ENCODE measurements at regions not wholly inside any gene's neighbourhood (a gene's known extent, or its start where the extent isn't known, plus 50 kb on each side); places are given as distances from the start of the nearest gene placed in this dataset.

GRCh38 chr3:112721231-112721630 is 80.3 kb upstream of the CCDC80 start:
- Histone ChIP-seq H2AK5ac (ENCODE audit: insufficient read length, low read length) (no peak overlapping the region), H3K23ac (ENCODE audit: insufficient read length, low read depth, low read length) (no peak overlapping the region), H2BK12ac (ENCODE audit: insufficient read length, low read depth, low read length) (no peak overlapping the region), H3K9me3 (ENCODE audit: control insufficient read depth, low read depth, low read length) (no peaks in the 10 kb centered on the region), H3K14ac (ENCODE audit: insufficient read depth, low read length) (no peak overlapping the region), H3K27me3 (ENCODE audit: insufficient read depth, low read length) (no peaks in the 10 kb centered on the region), H3K18ac (ENCODE audit: insufficient read length, low read depth, low read length) (no peak overlapping the region), H3K4me1 (ENCODE audit: insufficient read depth, low read length) (no peaks in the 10 kb centered on the region), H2BK20ac (ENCODE audit: low read depth, low read length, poor library complexity, severe bottlenecking) (no peak overlapping the region), H3K4ac (ENCODE audit: low read depth, low read length) (no peak overlapping the region), H2AFZ (ENCODE audit: low read length) (no peak overlapping the region), H3K4me2 (ENCODE audit: insufficient read depth, insufficient read length, low read length) (no peak overlapping the region), H3K56ac (ENCODE audit: insufficient read length, low read depth, low read length) (no peak overlapping the region), H3K27ac (ENCODE audit: insufficient read length, low read depth, low read length) (no peak overlapping the region), H2BK15ac (ENCODE audit: low read depth, low read length) (no peak overlapping the region), H4K8ac (replicated peaks; ENCODE audit: insufficient read length, low read depth, low read length) (no peak overlapping the region), H4K20me1 (ENCODE audit: control insufficient read depth, insufficient read depth, insufficient read length) (no peaks in the 10 kb centered on the region), H3K23me2 (ENCODE audit: insufficient read length, low read depth, low read length, poor library complexity, severe bottlenecking) (no peaks in the 10 kb centered on the region), H2BK5ac (ENCODE audit: insufficient read length, low read length) (no peak overlapping the region), H4K91ac (ENCODE audit: insufficient read length, low read depth, low read length) (no peak overlapping the region), H3K79me1 (ENCODE audit: insufficient read depth, low read depth, low read length, poor library complexity, severe bottlenecking) (no peaks in the 10 kb centered on the region), H2BK120ac (ENCODE audit: low read depth, low read length, poor library complexity, severe bottlenecking) (no peak overlapping the region), H3T11ph (ENCODE audit: low read length) (no peak overlapping the region), H4K5ac (ENCODE audit: insufficient read length, low read depth, low read length) (no peak overlapping the region), H3K9ac (ENCODE audit: extremely low read depth, insufficient read length, low read length) (no peak overlapping the region), H3K79me2 (ENCODE audit: insufficient read depth, low read length) (no peaks in the 10 kb centered on the region)
- TF ChIP-seq CTCF (conservative IDR thresholded peaks at IDR 0.05) = no peak
- no peak for DNase-seq
- no peak overlapping the region for H3K4me3 Mint-ChIP-seq
- no peak overlapping the region for H3K27ac Mint-ChIP-seq
- peaks cover 5 to 14% (median 11%) of the 10 kb centered on the region in 3 experiments; a peak in 5 of 7 replicates for H3K36me3 Mint-ChIP-seq (ENCODE audit: insufficient read depth in 1 of 3, low read depth in 3 of 3)
- H3K9me3 Mint-ChIP-seq = peaks cover 16 to 19% of the 10 kb centered on the region in 2 experiments
- no peaks in the 10 kb centered on the region; a peak in 1 of 4 replicates for H3K4me1 Mint-ChIP-seq
- no CpG with 5 or more reads among the region's 4 CpGs for WGBS (ENCODE audit: extremely low coverage, insufficient read length, low lambda C conversion rate)
- no peaks in the 10 kb centered on the region for H3K27me3 Mint-ChIP-seq (ENCODE audit: low read depth)

Data from H9 (cell line).